CD4-positive, alpha-beta T cell (primary cell): ENCODE measurements at regions not wholly inside any gene's neighbourhood (a gene's known extent, or its start where the extent isn't known, plus 50 kb on each side); places are given as distances from the start of the nearest gene placed in this dataset.

ENCODE experiments used
- ATAC-seq: fragments of 200-7000 bp; cut with Tn5 transposase; one replicate; pipeline ENCODE4 v1.10.0; 2022; ENCODE audit warnings: mild to moderate bottlenecking; ENCODE audit not compliant: poor library complexity
- CTCF ChIA-PET: fragments of 350-600 bp; sonication (Branson Sonifier 250); formaldehyde crosslinking; loops from one replicate; lab custom pipeline; 2021; ENCODE audit warnings: antibody characterized with exemption, inconsistent platforms; lab: Charles Lee
- POLR2A ChIA-PET: fragments of 350-600 bp; sonication (Branson Sonifier 250); formaldehyde crosslinking; loops from one replicate; lab custom pipeline; 2021; ENCODE audit warnings: antibody characterized with exemption, inconsistent platforms; lab: Charles Lee
- DNase-seq, 14 experiments: peaks; one replicate each; pipeline ENCODE4 v3.0.0-alpha.2; 2013 to 2020; ENCODE audit warnings: mixed read lengths in 2 of 14
- H3K27ac ChIP-seq, 2 donors: one replicate each; pipeline versions ENCODE4 v1.5.1 to v1.7.0; 2013; ENCODE audit warnings: low read length in 2 of 2, low read depth in 1 of 2, mild to moderate bottlenecking in 1 of 2
- H3K27me3 ChIP-seq, 2 experiments: 1 replicate in 1 of 2; 2 replicates in 1 of 2; pipeline versions ENCODE4 v1.6.1 to v1.7.0; 2013; ENCODE audit warnings: low read length in 2 of 2, control low read depth in 1 of 2, mild to moderate bottlenecking in 1 of 2, moderate library complexity in 1 of 2; ENCODE audit not compliant: insufficient read depth in 2 of 2, control insufficient read depth in 1 of 2
- H3K36me3 ChIP-seq: one replicate; pipeline ENCODE4 v1.6.1; 2013; ENCODE audit warnings: low read length, control low read depth; ENCODE audit not compliant: insufficient read depth
- H3K4me1 ChIP-seq: one replicate; pipeline ENCODE4 v1.6.1; 2013; ENCODE audit warnings: low read length, control low read depth; ENCODE audit not compliant: insufficient read depth
- H3K4me3 ChIP-seq: one replicate; pipeline ENCODE4 v1.5.1; 2013; ENCODE audit warnings: mild to moderate bottlenecking, low read length, moderate library complexity
- H3K9me3 ChIP-seq, 2 experiments: 1 replicate in 1 of 2; 2 replicates in 1 of 2; pipeline versions ENCODE4 v1.6.1 to v1.7.0; 2013; ENCODE audit warnings: low read length in 2 of 2, mild to moderate bottlenecking in 2 of 2, control low read depth in 1 of 2, moderate library complexity in 1 of 2; ENCODE audit not compliant: control insufficient read depth in 1 of 2, insufficient read depth in 1 of 2
- H3K27ac Mint-ChIP-seq: one replicate; pipeline ENCODE4 v1.8.0; 2020; ENCODE audit warnings: mixed read lengths
- H3K27me3 Mint-ChIP-seq: one replicate; pipeline ENCODE4 v1.8.0; 2021; ENCODE audit warnings: mixed read lengths
- H3K36me3 Mint-ChIP-seq: one replicate; pipeline ENCODE4 v1.8.0; 2021; ENCODE audit warnings: low read depth, mixed read lengths
- H3K4me1 Mint-ChIP-seq: one replicate; pipeline ENCODE4 v1.8.0; 2021; ENCODE audit warnings: low read depth, mixed read lengths
- H3K4me3 Mint-ChIP-seq: one replicate; pipeline ENCODE4 v1.8.0; 2020; ENCODE audit warnings: mild to moderate bottlenecking, mixed read lengths
- H3K9me3 Mint-ChIP-seq: one replicate; pipeline ENCODE4 v1.8.0; 2020; ENCODE audit warnings: mixed read lengths
- CTCF ChIP-seq: fragments of 200-600 bp; IDR thresholded peaks from one replicate; pipeline ENCODE4 v1.8.0; 2022; ENCODE audit warnings: antibody characterized with exemption, mild to moderate bottlenecking
- intact Hi-C, 2 experiments: fragments of 100-400 bp; cut with DNase I in 1 of 2; cut with micrococcal nuclease in 1 of 2; formaldehyde crosslinking; loops; one replicate each; pipeline versions ENCODE4 v1.15.1 to v1.9.0; 2023 to 2025; cut with DNase I, micrococcal nuclease

- Histone ChIP-seq H3K36me3 (no peaks in the 10 kb centered on the region), H3K27ac (no peak overlapping the region), H3K9me3 (peaks cover 0 to 3% of the 10 kb centered on the region in 2 experiments), H3K27me3 (no peaks in the 10 kb centered on the region), H3K4me3 (no peak overlapping the region), H3K4me1 (no peaks in the 10 kb centered on the region)
- Mint-ChIP-seq H3K36me3 (no peaks in the 10 kb centered on the region), H3K27me3 (no peaks in the 10 kb centered on the region), H3K27ac (no peak overlapping the region), H3K9me3 (peaks cover 5% of the 10 kb centered on the region), H3K4me1 (no peaks in the 10 kb centered on the region), H3K4me3 (no peak overlapping the region)
- ATAC-seq: no peak
- CTCF ChIA-PET: no interaction called here
- no peak for DNase-seq
- TF ChIP-seq CTCF: no peak
- POLR2A ChIA-PET: no interaction called here
- intact Hi-C loops: no loop called here
These were observed 888.4 kb downstream of the TSN start for GRCh38 chr2:122643725-122644329.

GRCh38 chr2:122651236-122651635, 895.8 kb downstream of the TSN start:
- H3K9me3 ChIP-seq: no peaks in the 10 kb centered on the region
- H3K4me1 Mint-ChIP-seq: no peaks in the 10 kb centered on the region
- no peak overlapping the region for H3K4me3 ChIP-seq
- H3K4me1 ChIP-seq: no peaks in the 10 kb centered on the region
- H3K4me3 Mint-ChIP-seq: no peak overlapping the region
- H3K9me3 Mint-ChIP-seq: peaks cover 4% of the 10 kb centered on the region
- H3K36me3 ChIP-seq: no peaks in the 10 kb centered on the region
- ChIA-PET CTCF (no interaction called here), POLR2A (no interaction called here)
- no peaks in the 10 kb centered on the region for H3K27me3 ChIP-seq
- H3K27ac Mint-ChIP-seq: no peak overlapping the region
- no peaks in the 10 kb centered on the region for H3K36me3 Mint-ChIP-seq
- no peak overlapping the region for H3K27ac ChIP-seq
- DNase-seq (no peak), ATAC-seq (no peak)
- no peak for TF ChIP-seq CTCF
- peaks cover 4% of the 10 kb centered on the region for H3K27me3 Mint-ChIP-seq
- intact Hi-C loops: no loop called here

- Histone ChIP-seq H3K27me3 (no peaks in the 10 kb centered on the region), H3K4me3 (no peak overlapping the region), H3K9me3 (no peaks in the 10 kb centered on the region), H3K36me3 (no peaks in the 10 kb centered on the region), H3K27ac (no peak overlapping the region), H3K4me1 (no peaks in the 10 kb centered on the region)
- no peak for ATAC-seq
- intact Hi-C loops: no loop called here
- no peaks in the 10 kb centered on the region for H3K4me1 Mint-ChIP-seq
- H3K36me3 Mint-ChIP-seq: no peaks in the 10 kb centered on the region
- H3K4me3 Mint-ChIP-seq: no peak overlapping the region
- TF ChIP-seq CTCF: no peak
- ChIA-PET CTCF (no interaction called here), POLR2A (no interaction called here)
- no peak for DNase-seq
- H3K9me3 Mint-ChIP-seq: peaks cover 4% of the 10 kb centered on the region
- peaks cover 4% of the 10 kb centered on the region for H3K27me3 Mint-ChIP-seq
- no peak overlapping the region for H3K27ac Mint-ChIP-seq
These were observed 896.3 kb downstream of the TSN start for GRCh38 chr2:122651780-122652179.
